ENCODE measurements at regions not wholly inside any gene's neighbourhood (a gene's known extent, or its start where the extent isn't known, plus 50 kb on each side); places are given as distances from the start of the nearest gene placed in this dataset.

DNA sequence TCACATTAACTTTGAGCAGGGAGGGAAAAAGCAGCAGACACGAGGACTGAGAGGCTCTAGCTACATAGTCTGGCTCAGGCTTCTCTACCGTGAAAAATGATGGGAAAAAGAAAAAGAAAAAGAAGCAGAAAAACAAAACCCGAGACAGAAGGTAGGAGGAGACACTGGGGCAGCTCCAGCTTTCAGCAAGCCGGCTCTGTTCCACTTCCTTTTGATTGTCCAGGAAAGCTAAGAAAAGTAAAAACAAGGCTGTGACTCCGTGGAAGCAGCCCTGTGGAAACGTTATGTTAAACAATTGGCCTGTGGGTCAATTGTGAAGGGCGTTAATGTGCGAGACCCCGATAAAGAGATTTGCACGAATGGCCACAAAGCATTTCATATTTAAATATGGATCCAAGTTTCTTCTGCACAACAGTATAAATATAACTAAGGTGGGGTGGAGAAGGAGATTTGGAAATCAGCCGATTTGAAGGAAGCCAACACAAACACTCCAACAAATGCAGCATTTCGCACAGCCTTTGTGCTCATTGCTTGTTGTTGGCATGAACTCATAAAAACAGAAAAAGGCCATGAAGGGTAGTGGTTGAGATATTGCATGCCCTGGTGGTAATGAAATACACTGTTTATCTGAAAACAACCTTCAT lies 236.9 kb upstream of the JAG1 start:
- peak; percentile 89 for DNase-seq (ENCODE audit: low read depth)
- H3K4me3 ChIP-seq (ENCODE audit: low read depth, low read length): peak overlapping the region; percentile 3

DNA sequence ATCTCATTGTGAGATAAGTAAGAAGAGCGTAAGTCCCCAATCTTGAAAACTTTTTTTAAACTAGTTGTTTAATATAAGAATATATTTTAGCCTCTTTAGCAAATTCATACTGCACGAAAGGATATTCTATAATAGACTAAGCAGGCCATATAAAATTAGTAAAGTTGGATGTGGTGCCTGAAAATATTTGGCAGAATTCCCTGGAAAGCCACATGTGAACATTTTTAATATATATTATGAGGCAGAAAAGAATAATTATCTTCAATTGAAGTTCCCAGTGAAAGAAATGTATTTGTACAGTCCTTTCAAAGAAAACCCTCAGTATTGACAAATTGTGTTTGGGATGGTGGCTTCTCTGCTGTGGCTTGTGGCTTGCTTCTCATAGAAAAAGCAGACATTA lies 237.5 kb upstream of the JAG1 start:
- H3K4me3 ChIP-seq (ENCODE audit: low read depth, low read length): no peak overlapping the region
- peak; percentile 21 for DNase-seq (ENCODE audit: low read depth)
- TF ChIP-seq, protein P1, sequence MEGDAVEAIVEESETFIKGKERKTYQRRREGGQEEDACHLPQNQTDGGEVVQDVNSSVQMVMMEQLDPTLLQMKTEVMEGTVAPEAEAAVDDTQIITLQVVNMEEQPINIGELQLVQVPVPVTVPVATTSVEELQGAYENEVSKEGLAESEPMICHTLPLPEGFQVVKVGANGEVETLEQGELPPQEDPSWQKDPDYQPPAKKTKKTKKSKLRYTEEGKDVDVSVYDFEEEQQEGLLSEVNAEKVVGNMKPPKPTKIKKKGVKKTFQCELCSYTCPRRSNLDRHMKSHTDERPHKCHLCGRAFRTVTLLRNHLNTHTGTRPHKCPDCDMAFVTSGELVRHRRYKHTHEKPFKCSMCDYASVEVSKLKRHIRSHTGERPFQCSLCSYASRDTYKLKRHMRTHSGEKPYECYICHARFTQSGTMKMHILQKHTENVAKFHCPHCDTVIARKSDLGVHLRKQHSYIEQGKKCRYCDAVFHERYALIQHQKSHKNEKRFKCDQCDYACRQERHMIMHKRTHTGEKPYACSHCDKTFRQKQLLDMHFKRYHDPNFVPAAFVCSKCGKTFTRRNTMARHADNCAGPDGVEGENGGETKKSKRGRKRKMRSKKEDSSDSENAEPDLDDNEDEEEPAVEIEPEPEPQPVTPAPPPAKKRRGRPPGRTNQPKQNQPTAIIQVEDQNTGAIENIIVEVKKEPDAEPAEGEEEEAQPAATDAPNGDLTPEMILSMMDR (IDR thresholded peaks at IDR 0.05; ENCODE audit: insufficient read depth, low read length): no peak

More for the DNA sequence above, 236.9 kb upstream of the JAG1 start:
- TF ChIP-seq, protein P1 (IDR thresholded peaks at IDR 0.05; ENCODE audit: insufficient read depth, low read length): peak; percentile 62

DNA sequence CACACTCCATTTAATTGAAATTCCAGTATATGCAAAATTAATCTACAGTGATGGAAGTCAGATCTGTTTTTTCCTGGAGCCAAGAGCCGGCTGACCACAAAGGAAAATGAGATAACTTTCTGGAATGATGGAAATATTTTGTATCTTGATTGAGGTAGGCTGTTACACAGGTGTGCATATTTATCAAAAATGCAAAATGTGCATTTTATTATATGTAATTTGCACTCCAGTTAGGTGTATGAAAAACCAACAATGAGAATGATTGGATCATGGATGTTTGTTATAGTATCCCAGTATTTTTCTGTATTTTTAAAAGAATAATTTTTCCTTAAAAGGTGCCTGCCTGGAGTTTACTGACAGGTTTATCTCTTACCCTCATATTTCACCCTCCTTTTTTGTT lies 242.0 kb upstream of the JAG1 start:
- no peak for DNase-seq (ENCODE audit: low read depth)
- TF ChIP-seq, protein P1 (IDR thresholded peaks at IDR 0.05; ENCODE audit: insufficient read depth, low read length): no peak
- H3K4me3 ChIP-seq (ENCODE audit: low read depth, low read length): no peak overlapping the region

DNA sequence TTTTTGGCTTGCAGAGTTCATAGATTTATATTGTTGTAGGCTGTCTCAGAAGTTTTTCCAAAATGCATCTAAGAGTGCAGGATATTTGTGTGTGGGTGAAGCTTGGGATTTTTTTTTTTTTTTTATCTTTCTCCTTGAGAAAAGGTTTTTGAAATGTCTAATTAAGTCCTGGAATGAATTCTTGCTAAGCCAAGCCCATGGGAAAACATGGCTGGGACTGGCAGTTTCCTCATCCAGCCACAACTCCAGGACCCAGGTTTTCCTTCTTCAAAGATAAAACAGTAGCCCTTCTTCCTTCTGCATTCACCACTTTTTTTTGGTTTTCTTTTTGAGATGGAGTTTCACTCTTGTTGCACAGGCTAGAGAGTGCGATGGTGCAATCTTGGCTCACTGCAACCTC lies 242.5 kb upstream of the JAG1 start:
- H3K4me3 ChIP-seq (ENCODE audit: low read depth, low read length): no peak overlapping the region
- DNase-seq (ENCODE audit: low read depth): peak; percentile 41
- TF ChIP-seq, protein P1 (IDR thresholded peaks at IDR 0.05; ENCODE audit: insufficient read depth, low read length): no peak

DNA sequence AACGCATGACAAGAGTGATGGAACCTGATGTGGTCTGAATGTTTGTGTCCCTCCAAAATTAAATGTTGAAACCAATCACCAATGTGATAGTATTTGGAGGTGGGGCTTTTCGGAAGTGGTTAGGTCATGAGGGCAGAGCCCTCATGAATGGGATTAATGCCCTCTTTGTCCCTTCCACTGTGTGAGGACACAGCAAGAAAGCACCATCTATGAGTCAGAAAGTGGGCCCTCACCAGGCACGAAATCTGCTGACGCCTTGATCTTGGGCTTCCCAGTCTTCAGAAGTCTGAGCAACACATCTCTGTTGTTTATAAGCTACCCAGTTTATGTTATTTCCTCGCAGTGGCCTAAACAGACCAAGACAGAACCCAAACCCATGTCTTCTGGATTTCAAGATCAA lies 244.0 kb upstream of the JAG1 start:
- TF ChIP-seq, protein P1 (IDR thresholded peaks at IDR 0.05; ENCODE audit: insufficient read depth, low read length): no peak
- DNase-seq (ENCODE audit: low read depth): no peak
- no peak overlapping the region for H3K4me3 ChIP-seq (ENCODE audit: low read depth, low read length)

DNA sequence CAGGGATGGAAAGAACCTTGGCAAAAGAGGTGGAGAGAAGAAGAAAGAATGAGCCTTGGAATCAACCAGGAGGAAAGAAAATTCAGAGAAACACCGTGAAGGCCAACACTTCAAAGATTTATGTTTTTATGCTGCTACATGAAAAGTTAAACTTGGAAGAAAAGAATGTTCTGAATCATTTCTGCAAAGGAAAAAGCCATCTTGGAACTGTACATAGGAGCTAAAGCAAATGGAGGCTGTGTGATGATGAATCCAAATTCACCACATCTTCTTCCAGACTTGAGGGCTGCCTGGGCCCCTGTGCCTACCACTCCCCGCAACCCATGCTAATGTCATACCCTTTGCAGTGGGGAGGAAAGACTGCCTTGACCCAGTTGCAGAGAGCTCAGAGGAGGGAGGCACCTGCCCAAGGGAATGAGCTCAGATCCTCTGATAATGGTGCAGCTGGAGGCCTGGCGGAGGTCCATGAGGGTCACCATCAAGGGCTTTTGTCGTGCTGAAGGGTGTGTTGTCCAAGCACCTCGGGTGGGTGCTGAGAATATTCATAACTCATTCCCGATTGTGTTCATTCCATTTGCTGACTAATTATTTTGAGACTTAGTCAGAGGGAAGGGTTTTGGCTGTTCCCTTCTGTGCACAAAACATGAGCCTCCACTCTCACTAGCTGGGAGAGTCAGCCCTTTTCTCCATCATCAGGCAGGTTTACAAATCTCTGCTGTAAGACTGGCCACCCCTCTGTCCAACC lies 245.8 kb upstream of the JAG1 start:
- H3K4me3 ChIP-seq (ENCODE audit: low read depth, low read length): no peak overlapping the region
- peak; percentile 91 for DNase-seq (ENCODE audit: low read depth)
- TF ChIP-seq, protein P1 (IDR thresholded peaks at IDR 0.05; ENCODE audit: insufficient read depth, low read length): no peak

All from fibroblast of the aortic adventitia (primary cell).